HG03442 (cell line): ENCODE measurements at regions not wholly inside any gene's neighbourhood (a gene's known extent, or its start where the extent isn't known, plus 50 kb on each side); places are given as distances from the start of the nearest gene placed in this dataset.
"Not testable (repeated sequence)": the region's sequence is repeated elsewhere in the genome, so short reads cannot be mapped to it uniquely, and the experiment has no call there.

Experiments used
- ATAC-seq: cut with Tn5 transposase; IDR thresholded peaks from one replicate; pipeline ENCODE4 v1.9.1; 2021; ENCODE audit warnings: mild to moderate bottlenecking, moderate library complexity; ENCODE audit not compliant: unreplicated experiment

GRCh38 chr5:166291800-166292199 lies 1999.6 kb upstream of the WWC1 start:
- ATAC-seq = not testable (repeated sequence)

GRCh38 chr5:166293892-166294291 lies 1997.6 kb upstream of the WWC1 start:
- no peak for ATAC-seq

- no peak for ATAC-seq
These were observed 1989.3 kb upstream of the WWC1 start for GRCh38 chr5:166302166-166302565.

GRCh38 chr5:166317425-166317824 lies 1974.0 kb upstream of the WWC1 start:
- ATAC-seq = no peak

GRCh38 chr5:166320920-166321480 lies 1970.4 kb upstream of the WWC1 start:
- ATAC-seq = no peak

GRCh38 chr5:166324372-166324771 lies 1967.1 kb upstream of the WWC1 start:
- no peak for ATAC-seq

GRCh38 chr5:166329149-166329800 lies 1962.2 kb upstream of the WWC1 start:
- no peak for ATAC-seq

GRCh38 chr5:166330036-166330435 lies 1961.4 kb upstream of the WWC1 start:
- no peak for ATAC-seq

GRCh38 chr5:166331521-166331920 lies 1959.9 kb upstream of the WWC1 start:
- no peak for ATAC-seq

GRCh38 chr5:166338801-166339200 lies 1952.6 kb upstream of the WWC1 start:
- ATAC-seq = no peak

GRCh38 chr5:166340039-166340438 lies 1951.4 kb upstream of the WWC1 start:
- ATAC-seq = no peak

- no peak for ATAC-seq
These were observed 1949.6 kb upstream of the WWC1 start for GRCh38 chr5:166341740-166342337.

- ATAC-seq = no peak
These were observed 1949.0 kb upstream of the WWC1 start for GRCh38 chr5:166342402-166342801.

- no peak for ATAC-seq
These were observed 1944.6 kb upstream of the WWC1 start for GRCh38 chr5:166346726-166347374.

GRCh38 chr5:166349046-166349445 lies 1942.4 kb upstream of the WWC1 start:
- no peak for ATAC-seq

- ATAC-seq = no peak
These were observed 1937.9 kb upstream of the WWC1 start for GRCh38 chr5:166353580-166353979.

- no peak for ATAC-seq
These were observed 1937.1 kb upstream of the WWC1 start for GRCh38 chr5:166354332-166354731.

GRCh38 chr5:166356096-166356495 lies 1935.3 kb upstream of the WWC1 start:
- ATAC-seq = no peak

GRCh38 chr5:166358127-166358830 lies 1933.2 kb upstream of the WWC1 start:
- no peak for ATAC-seq

- ATAC-seq = no peak
These were observed 1928.2 kb upstream of the WWC1 start for GRCh38 chr5:166363087-166363760.

GRCh38 chr5:166365164-166365563 lies 1926.3 kb upstream of the WWC1 start:
- no peak for ATAC-seq
